ENCODE measurements at regions not wholly inside any gene's neighbourhood (a gene's known extent, or its start where the extent isn't known, plus 50 kb on each side); places are given as distances from the start of the nearest gene placed in this dataset.

- no peak for TF ChIP-seq JUND (IDR thresholded peaks at IDR 0.05)
- TF ChIP-seq CTCF (IDR thresholded peaks at IDR 0.05): no peak
- no peak for TF ChIP-seq MAX (IDR thresholded peaks at IDR 0.05; ENCODE audit: low read depth)
- no peak for TF ChIP-seq EZH2phosphoT487 (IDR thresholded peaks at IDR 0.05; ENCODE audit: borderline replicate concordance, low read depth)
- no peak for TF ChIP-seq GABPA (IDR thresholded peaks at IDR 0.05; ENCODE audit: low read depth)
- TF ChIP-seq ELF1 (IDR thresholded peaks at IDR 0.05): no peak
- TF ChIP-seq, protein P1, sequence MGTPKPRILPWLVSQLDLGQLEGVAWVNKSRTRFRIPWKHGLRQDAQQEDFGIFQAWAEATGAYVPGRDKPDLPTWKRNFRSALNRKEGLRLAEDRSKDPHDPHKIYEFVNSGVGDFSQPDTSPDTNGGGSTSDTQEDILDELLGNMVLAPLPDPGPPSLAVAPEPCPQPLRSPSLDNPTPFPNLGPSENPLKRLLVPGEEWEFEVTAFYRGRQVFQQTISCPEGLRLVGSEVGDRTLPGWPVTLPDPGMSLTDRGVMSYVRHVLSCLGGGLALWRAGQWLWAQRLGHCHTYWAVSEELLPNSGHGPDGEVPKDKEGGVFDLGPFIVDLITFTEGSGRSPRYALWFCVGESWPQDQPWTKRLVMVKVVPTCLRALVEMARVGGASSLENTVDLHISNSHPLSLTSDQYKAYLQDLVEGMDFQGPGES (IDR thresholded peaks at IDR 0.05; ENCODE audit: low read depth, low read length): no peak
- no peak for TF ChIP-seq NRF1 (IDR thresholded peaks at IDR 0.05; ENCODE audit: low read depth, low read length)
- no peak for TF ChIP-seq POLR2AphosphoS5 (IDR thresholded peaks at IDR 0.05; ENCODE audit: low read depth, low read length)
- TF ChIP-seq CHD2 (IDR thresholded peaks at IDR 0.05; ENCODE audit: low read length, partially characterized antibody): no peak
- TF ChIP-seq RCOR1 (IDR thresholded peaks at IDR 0.05; ENCODE audit: low read length): no peak
Measured at GRCh38 chr18:1422634-1423033, 518.0 kb downstream of the ADCYAP1 start.

Measured in SK-N-SH (cell line).